GM21390 (cell line): ENCODE measurements at regions not wholly inside any gene's neighbourhood (a gene's known extent, or its start where the extent isn't known, plus 50 kb on each side); places are given as distances from the start of the nearest gene placed in this dataset.

ENCODE experiments used
- ATAC-seq: cut with Tn5 transposase; IDR thresholded peaks from one replicate; pipeline ENCODE4 v1.9.1; 2021; ENCODE audit not compliant: unreplicated experiment

DNA sequence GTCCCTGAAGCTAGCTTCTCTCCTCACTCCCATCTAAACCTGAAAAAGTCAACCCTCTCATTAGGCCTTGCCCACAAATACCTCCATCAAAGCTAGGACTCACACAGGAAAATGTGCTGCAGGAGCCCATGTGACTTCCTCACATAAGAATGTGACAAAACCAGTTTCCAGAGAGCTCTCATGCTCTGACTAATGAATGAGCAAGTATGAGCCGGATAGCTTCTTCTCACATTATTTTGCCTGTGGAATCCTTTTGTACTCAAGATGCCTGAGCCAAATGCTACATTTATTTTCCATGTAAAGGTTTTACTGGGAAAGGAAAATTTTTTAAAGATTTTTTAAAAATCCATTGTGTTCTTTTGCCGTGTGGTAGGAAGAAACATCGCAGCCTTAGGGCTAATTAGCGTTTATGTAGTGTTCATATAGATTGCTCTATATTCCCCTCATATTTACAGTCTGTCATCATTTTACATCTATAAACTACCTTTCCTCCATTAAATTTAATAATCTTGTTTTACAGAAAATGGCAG lies 68.6 kb upstream of the CCN6 start:
- ATAC-seq = no peak

DNA sequence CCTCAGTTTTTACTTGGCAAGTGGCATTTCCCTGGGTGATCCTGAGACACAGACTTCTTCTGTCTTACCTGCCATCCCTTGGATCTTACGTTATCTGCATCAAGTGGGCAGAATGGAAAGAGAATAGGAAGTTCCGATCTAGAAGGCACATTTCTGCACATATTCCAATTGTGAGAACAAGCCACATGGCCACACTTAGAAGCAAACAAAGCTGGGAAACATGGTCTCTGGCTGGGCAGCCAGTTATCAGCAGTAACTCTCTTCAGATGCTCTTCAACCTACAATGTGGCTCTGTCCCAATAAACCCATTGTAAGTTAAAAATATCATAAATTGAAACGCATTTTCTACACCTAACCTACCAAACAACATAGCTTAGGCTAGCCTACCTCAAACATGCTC lies 67.3 kb upstream of the CCN6 start:
- ATAC-seq = no peak

DNA sequence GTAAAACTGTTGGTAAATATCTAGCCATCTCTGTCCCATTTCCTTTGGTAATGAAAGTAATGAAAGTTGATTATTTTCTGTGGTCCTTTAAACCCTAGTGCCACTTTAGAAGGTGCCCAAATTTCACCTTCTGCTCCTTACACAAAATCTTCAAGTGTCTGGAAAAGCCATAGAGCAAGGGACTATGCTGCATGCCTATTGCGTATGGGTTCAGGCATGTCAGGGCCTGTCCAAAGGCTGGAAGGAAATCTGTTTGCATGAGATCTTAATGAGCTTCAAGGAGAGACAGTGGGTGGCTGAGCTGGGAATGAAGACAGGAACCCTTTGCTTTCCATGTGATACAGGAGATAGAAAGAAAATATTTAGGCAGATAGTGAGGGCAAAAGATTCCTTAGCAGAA lies 66.6 kb upstream of the CCN6 start:
- no peak for ATAC-seq

DNA sequence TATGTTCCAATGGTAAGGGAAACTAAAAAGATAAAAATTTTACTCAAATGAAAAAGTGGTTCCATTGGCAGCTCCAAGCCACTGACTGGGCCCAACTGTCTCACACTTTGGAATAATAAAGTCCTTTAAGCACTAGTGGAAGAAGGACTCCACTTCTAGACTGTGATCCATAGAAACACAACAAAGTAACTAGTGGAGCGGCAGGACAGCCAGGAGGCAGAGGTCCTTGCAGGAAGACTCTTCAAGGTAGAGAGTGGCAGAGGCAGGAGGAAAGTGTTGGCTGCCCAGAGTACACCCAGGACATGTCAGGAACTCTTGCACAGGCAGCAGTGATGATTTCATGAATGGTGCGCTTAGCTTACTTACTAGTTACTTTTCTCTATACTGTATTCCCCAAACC lies 65.0 kb upstream of the CCN6 start:
- no peak for ATAC-seq

- ATAC-seq = peak; percentile 58
Measured at GRCh38 chr6:111989743-111990142, 64.2 kb upstream of the CCN6 start.

DNA sequence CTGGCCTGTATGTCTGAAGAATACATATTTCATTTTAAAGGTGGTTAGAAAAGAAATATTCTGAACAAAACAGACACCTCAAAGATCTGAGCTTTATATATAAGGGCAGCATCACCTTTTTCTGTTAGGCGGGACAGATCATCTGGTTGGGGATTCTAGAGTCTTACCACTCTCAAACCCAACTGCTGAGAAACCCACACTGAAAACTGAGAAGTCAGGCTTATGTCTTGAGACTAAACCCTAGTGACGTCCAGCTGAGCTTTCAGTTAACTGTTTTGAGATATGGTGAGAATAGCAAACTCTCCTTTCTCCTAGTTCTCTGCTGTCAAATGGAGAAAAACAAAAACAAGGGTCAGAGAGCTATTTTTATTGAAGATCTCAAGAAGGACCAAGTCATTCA lies 63.7 kb upstream of the CCN6 start:
- ATAC-seq = peak; percentile 40

DNA sequence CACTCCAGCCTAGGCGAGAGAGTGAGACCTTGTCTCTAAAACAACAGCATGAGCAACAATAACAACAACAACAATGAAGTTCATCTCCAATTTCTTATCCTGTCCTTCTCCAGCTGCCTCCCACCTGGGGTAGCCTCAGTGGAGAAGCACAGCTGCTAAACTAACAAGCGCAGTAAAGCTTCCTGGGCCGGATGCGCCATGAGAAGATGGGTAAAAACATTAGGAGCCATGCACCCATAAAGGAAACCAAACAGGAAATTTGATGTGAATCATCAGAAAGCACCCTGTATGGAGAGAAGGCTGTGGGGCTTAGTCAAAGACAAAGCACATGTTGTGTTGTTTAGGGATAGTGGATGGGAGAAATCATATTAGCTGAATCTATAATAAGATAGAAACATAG lies 61.1 kb upstream of the CCN6 start:
- peak; percentile 40 for ATAC-seq

GRCh38 chr6:111993342-111993741 lies 60.6 kb upstream of the CCN6 start:
- ATAC-seq = no peak

- no peak for ATAC-seq
Measured at GRCh38 chr6:111994791-111995190, 59.1 kb upstream of the CCN6 start.

DNA sequence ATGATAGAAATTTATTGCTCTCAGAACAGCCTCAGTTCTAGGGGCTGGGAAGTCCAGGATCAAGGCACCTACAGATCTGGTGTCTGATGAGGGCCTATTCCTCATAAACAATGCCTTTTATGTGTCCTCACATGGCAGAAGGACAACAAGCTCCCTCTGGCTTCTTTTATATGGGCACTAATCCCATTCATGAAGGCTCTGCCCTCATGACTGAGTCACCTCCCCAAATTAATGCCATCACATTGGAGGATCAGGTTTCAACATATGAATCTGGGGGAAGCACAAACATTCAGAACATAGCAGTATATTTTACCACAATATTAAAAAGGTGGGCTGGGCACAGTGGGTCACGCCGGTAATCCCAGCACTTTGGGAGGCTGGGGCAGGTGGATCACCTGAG lies 58.5 kb upstream of the CCN6 start:
- no peak for ATAC-seq

- no peak for ATAC-seq
Measured at GRCh38 chr6:111996144-111996865, 57.6 kb upstream of the CCN6 start.

DNA sequence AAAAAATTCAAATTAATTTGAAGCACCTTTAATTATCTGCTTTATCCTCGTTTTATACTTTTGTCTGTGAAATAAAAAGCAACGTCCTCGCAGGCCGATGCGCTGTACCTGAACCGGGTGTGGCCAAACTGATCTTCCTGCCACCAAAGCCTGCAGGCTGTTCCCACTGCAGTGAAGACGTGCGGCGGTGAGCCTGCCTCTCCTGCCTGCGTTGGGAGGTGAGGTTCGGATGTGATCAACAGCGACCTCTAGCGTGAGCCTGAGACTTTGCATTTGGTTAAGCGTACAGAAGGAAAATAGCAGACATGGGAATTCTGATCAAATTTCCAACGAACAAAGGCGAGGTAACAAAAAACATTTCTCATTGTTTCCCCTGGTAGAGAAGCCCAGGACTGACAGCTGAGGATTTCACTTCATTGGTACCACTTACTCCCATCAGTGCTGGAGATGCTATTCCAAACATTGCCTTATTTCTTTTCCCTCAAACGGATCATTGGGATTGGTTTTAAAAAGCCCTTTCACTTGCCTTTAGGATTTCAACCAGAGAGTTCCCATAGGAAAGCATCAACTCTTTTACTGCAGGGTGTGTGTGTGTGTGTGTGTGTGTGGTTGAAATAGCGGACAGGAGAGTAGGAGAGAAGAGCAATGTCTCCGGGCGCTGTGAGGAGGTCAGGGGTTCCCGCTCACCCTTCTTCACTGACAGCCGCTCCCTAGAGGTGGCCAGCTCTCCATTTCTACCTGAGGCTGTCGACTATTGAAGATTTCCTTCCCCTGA lies 56.6 kb upstream of the CCN6 start:
- peak; percentile 59 for ATAC-seq

GRCh38 chr6:111997853-111998208 lies 56.1 kb upstream of the CCN6 start:
- ATAC-seq = no peak

- no peak for ATAC-seq
Measured at GRCh38 chr6:112002307-112002706, 51.6 kb upstream of the CCN6 start.
